GM12878 (cell line): ENCODE measurements at regions not wholly inside any gene's neighbourhood (a gene's known extent, or its start where the extent isn't known, plus 50 kb on each side); places are given as distances from the start of the nearest gene placed in this dataset.
A peak's percentile ranks its signal among the peaks of the same experiment; 100 is the strongest.

Experiments
- ATAC-seq: fragments of 200-7000 bp; cut with Tn5 transposase; 3 replicates; pipeline ENCODE4 v1.9.1; 2020; ENCODE audit warnings: mild to moderate bottlenecking, moderate library complexity
- BruUV-seq: library from RNA; stranded (reverse); fragments of 400-500 nt; replicated peaks from 2 replicates; lab custom pipeline; 2021; lab: Mats Ljungman, UMichigan
- CTCF ChIA-PET: fragments of 300-600 bp; sonication (Branson Sonifier 250); formaldehyde crosslinking; extraction: SDS; loops from one replicate; lab custom pipeline; 2021; ENCODE audit warnings: inconsistent platforms; lab: Yijun Ruan, JAX
- POLR2A ChIA-PET: fragments of 350-600 bp; formaldehyde crosslinking; extraction: SDS; loops from one replicate; lab custom pipeline; 2021; ENCODE audit warnings: inconsistent platforms; lab: Charles Lee
- RAD21 ChIA-PET: fragments of 300-600 bp; sonication (Branson Sonifier 250); formaldehyde crosslinking; loops from one replicate; lab custom pipeline; 2023; ENCODE audit warnings: antibody characterized with exemption; ENCODE audit not compliant: unreplicated experiment; lab: Charles Lee
- SMC1A ChIA-PET: fragments of 300-600 bp; sonication (Branson Sonifier 250); formaldehyde crosslinking; loops from one replicate; lab custom pipeline; 2023; ENCODE audit not compliant: unreplicated experiment, uncharacterized antibody; lab: Charles Lee
- DNase-seq: peaks from one replicate; pipeline ENCODE4 v3.0.0-alpha.2; 2011; ENCODE audit warnings: low read depth, low spot score
- FAIRE-seq: peaks from 3 replicates; lab custom pipeline; 2011; peaks lifted over from hg19 to GRCh38; lab: Jason Lieb, UNC
- H2AFZ ChIP-seq: 2 replicates; pipeline ENCODE4 v1.6.0; 2011; ENCODE audit warnings: low read depth, low read length, control low read depth; ENCODE audit not compliant: control insufficient read depth
- H3K27ac ChIP-seq: 2 replicates; pipeline ENCODE4 v1.5.1; 2011; ENCODE audit warnings: control low read depth; ENCODE audit not compliant: control insufficient read depth, insufficient read depth
- H3K27me3 ChIP-seq, 2 experiments: replicated peaks in 1 of 2; 2 replicates each; pipeline versions ENCODE4 v1.6.0 to v1.6.1; 2011; ENCODE audit warnings: low read length in 1 of 2; ENCODE audit not compliant: control insufficient read depth in 2 of 2, insufficient read depth in 2 of 2
- H3K36me3 ChIP-seq, 2 experiments: 2 replicates each; pipeline ENCODE4 v1.5.1; 2011; ENCODE audit warnings: low read length in 1 of 2; ENCODE audit not compliant: control insufficient read depth in 2 of 2, insufficient read depth in 2 of 2
- H3K4me1 ChIP-seq: 2 replicates; pipeline ENCODE4 v1.6.1; 2011; ENCODE audit warnings: mild to moderate bottlenecking, low read length, moderate library complexity, mixed read lengths; ENCODE audit not compliant: control insufficient read depth, insufficient read depth
- H3K4me2 ChIP-seq: 2 replicates; pipeline ENCODE4 v1.6.0; 2011; ENCODE audit warnings: control low read depth; ENCODE audit not compliant: control insufficient read depth, insufficient read depth
- H3K4me3 ChIP-seq: fragments of 200-600 bp; sonication (generic); 2 replicates; pipeline ENCODE4 v1.5.1; 2016
- H3K79me2 ChIP-seq: 2 replicates; pipeline ENCODE4 v1.6.0; 2011; ENCODE audit warnings: low read length; ENCODE audit not compliant: control insufficient read depth, insufficient read depth
- H3K9ac ChIP-seq: 2 replicates; pipeline ENCODE4 v1.8.0; 2011; ENCODE audit warnings: low read length, control low read depth, mixed read lengths; ENCODE audit not compliant: control insufficient read depth, insufficient read depth
- H3K9me3 ChIP-seq: replicated peaks from 3 replicates; pipeline ENCODE4 v1.5.1; 2011; ENCODE audit warnings: mild to moderate bottlenecking, low read length; ENCODE audit not compliant: control insufficient read depth, insufficient read depth
- H4K20me1 ChIP-seq: 2 replicates; pipeline ENCODE4 v1.6.0; 2011; ENCODE audit not compliant: control insufficient read depth, insufficient read depth
- CEBPB ChIP-seq, 2 experiments: fragments of 150-350 bp in 1 of 2; IDR thresholded peaks; 2 replicates each; pipeline ENCODE4 v1.6.1; 2012 to 2014; ENCODE audit warnings: low read depth in 2 of 2, low read length in 2 of 2, borderline replicate concordance in 1 of 2, inconsistent platforms in 1 of 2
- EP300 ChIP-seq, 2 experiments: fragments of 150-350 bp in 1 of 2; IDR thresholded peaks; 2 replicates each; pipeline ENCODE4 v1.6.1; 2011 to 2012; ENCODE audit warnings: low read depth in 2 of 2, low read length in 2 of 2, borderline replicate concordance in 1 of 2, improper control_type of control experiment in 1 of 2, inconsistent platforms in 1 of 2; ENCODE audit not compliant: control insufficient read depth in 1 of 2
- RAD21 ChIP-seq: IDR thresholded peaks from 2 replicates; pipeline ENCODE4 v1.6.1; 2011; ENCODE audit warnings: mild to moderate bottlenecking, low read depth, low read length, moderate library complexity; ENCODE audit not compliant: insufficient read depth
- RELB ChIP-seq: fragments of 450-650 bp; IDR thresholded peaks from 2 replicates; pipeline ENCODE4 v1.6.1; 2017; ENCODE audit warnings: low read depth, mild to moderate bottlenecking, moderate library complexity
- SREBF2 ChIP-seq: IDR thresholded peaks from 2 replicates; pipeline ENCODE4 v1.6.1; 2012; ENCODE audit warnings: mild to moderate bottlenecking, low read length
- ZZZ3 ChIP-seq: IDR thresholded peaks from 2 replicates; pipeline ENCODE4 v1.6.1; 2011; ENCODE audit warnings: low read depth; ENCODE audit not compliant: control insufficient read depth, insufficient read length
- WGBS: methylation state at CpG from one replicate; pipeline ENCODE4 v1.1.6; 2016; ENCODE audit warnings: low lambda C conversion rate; ENCODE audit not compliant: insufficient replicate concordance, insufficient coverage; ENCODE audit errors: missing lambda C conversion rate; 5-methylcytosine and 5-hydroxymethylcytosine counted together
- in situ Hi-C: fragments of 300-500 bp; cut with MboI; formaldehyde crosslinking; loops from 9 replicates; pipeline ENCODE4 v1.14.3; 2018; ENCODE audit warnings: mixed read lengths
- intact Hi-C: fragments of 100-400 bp; cut with micrococcal nuclease; formaldehyde crosslinking; loops from one replicate; pipeline ENCODE4 v1.14.2; 2022; ENCODE audit not compliant: unreplicated experiment
- TF ChIP-seq, protein P1 (sequence below): fragments of 450-650 bp; formaldehyde crosslinking; IDR thresholded peaks from 2 replicates; pipeline ENCODE4 v1.4.0; 2020; ENCODE audit warnings: mild to moderate bottlenecking, moderate library complexity
- TF ChIP-seq, protein P2 (sequence below): IDR thresholded peaks from 2 replicates; pipeline ENCODE4 v1.6.1; 2012; ENCODE audit warnings: low read depth, low read length, improper control_type of control experiment
- TF ChIP-seq, protein P3 (sequence below): fragments of 450-650 bp; IDR thresholded peaks from 2 replicates; pipeline ENCODE4 v1.6.1; 2017; ENCODE audit warnings: mild to moderate bottlenecking, moderate library complexity

- TF ChIP-seq, protein P1, sequence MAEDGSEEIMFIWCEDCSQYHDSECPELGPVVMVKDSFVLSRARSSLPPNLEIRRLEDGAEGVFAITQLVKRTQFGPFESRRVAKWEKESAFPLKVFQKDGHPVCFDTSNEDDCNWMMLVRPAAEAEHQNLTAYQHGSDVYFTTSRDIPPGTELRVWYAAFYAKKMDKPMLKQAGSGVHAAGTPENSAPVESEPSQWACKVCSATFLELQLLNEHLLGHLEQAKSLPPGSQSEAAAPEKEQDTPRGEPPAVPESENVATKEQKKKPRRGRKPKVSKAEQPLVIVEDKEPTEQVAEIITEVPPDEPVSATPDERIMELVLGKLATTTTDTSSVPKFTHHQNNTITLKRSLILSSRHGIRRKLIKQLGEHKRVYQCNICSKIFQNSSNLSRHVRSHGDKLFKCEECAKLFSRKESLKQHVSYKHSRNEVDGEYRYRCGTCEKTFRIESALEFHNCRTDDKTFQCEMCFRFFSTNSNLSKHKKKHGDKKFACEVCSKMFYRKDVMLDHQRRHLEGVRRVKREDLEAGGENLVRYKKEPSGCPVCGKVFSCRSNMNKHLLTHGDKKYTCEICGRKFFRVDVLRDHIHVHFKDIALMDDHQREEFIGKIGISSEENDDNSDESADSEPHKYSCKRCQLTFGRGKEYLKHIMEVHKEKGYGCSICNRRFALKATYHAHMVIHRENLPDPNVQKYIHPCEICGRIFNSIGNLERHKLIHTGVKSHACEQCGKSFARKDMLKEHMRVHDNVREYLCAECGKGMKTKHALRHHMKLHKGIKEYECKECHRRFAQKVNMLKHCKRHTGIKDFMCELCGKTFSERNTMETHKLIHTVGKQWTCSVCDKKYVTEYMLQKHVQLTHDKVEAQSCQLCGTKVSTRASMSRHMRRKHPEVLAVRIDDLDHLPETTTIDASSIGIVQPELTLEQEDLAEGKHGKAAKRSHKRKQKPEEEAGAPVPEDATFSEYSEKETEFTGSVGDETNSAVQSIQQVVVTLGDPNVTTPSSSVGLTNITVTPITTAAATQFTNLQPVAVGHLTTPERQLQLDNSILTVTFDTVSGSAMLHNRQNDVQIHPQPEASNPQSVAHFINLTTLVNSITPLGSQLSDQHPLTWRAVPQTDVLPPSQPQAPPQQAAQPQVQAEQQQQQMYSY = no peak
- TF ChIP-seq SREBF2 (no peak), EP300 (IDR thresholded peaks at IDR 0.05; ENCODE audit: borderline replicate concordance in 1 of 2, control insufficient read depth in 1 of 2, low read depth in 2 of 2, low read length in 2 of 2) (peak; percentile 90 to 98)
Measured at GRCh38 chr18:26710470-26711096, 154.9 kb downstream of the AQP4 start (continued).

DNA sequence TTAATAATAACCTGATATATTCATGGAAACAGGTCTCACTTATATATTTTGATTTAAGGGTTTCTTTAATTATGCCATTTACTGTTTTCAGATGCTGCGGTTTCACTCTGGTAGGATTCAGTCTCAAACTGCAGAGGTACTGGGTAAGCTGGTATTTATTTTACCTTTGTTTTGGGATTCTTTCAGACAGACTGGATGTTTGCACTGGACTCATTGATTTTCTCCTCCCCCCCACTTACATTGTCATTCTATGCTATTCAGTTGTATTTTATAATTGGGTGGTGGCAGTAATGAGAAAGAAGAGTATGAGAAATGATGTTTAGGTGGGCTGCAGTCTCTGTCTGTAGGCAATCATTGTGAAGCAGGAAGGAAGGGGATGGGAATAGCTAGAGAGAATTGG is 155.6 kb downstream of the AQP4 start:
- H3K27ac ChIP-seq = no peak overlapping the region
- H3K4me2 ChIP-seq = no peak overlapping the region
- no peaks in the 10 kb centered on the region for H4K20me1 ChIP-seq
- ChIA-PET SMC1A (interaction anchor here (0.7 to 4.1 kb wide), 6 partner anchors 10 to 63 kb away, joined by 3 to 13 read pairs (median 4); no protein-coding TSS in a partner anchor), RAD21 (interaction anchor here (0.7 kb wide), 1 partner anchor 261 kb away, joined by 3 read pairs; no protein-coding TSS in a partner anchor), POLR2A (interaction anchor here (1.6 kb wide), 1 partner anchor 28 kb away, joined by 4 read pairs; no protein-coding TSS in a partner anchor), CTCF (interaction anchor here (1.1 to 1.6 kb wide), 5 partner anchors 10 to 304 kb away, joined by 3 to 5 read pairs (median 4); no protein-coding TSS in a partner anchor)
- H3K36me3 ChIP-seq = no peaks in the 10 kb centered on the region
- ATAC-seq (no peak), FAIRE-seq (no peak), DNase-seq (no peak)
- H3K9me3 ChIP-seq = no peaks in the 10 kb centered on the region
- H3K79me2 ChIP-seq = no peaks in the 10 kb centered on the region
- no peak overlapping the region for H3K9ac ChIP-seq
- no peak overlapping the region for H3K4me3 ChIP-seq
- no peak overlapping the region for H2AFZ ChIP-seq
- WGBS = 90% methylated on average over 1 of the region's 1 CpG
- no TSS peak for BruUV-seq
- H3K4me1 ChIP-seq = peaks cover 4% of the 10 kb centered on the region; the same call in 1 of the 2 replicates
- in situ Hi-C loops = no loop called here
- intact Hi-C loops = loop anchor here (1.0 kb wide), 1 partner anchor 41 kb away; no protein-coding TSS in a partner anchor
- H3K27me3 ChIP-seq = no peaks in the 10 kb centered on the region
- TF ChIP-seq RELB = no peak
- TF ChIP-seq, protein P2, sequence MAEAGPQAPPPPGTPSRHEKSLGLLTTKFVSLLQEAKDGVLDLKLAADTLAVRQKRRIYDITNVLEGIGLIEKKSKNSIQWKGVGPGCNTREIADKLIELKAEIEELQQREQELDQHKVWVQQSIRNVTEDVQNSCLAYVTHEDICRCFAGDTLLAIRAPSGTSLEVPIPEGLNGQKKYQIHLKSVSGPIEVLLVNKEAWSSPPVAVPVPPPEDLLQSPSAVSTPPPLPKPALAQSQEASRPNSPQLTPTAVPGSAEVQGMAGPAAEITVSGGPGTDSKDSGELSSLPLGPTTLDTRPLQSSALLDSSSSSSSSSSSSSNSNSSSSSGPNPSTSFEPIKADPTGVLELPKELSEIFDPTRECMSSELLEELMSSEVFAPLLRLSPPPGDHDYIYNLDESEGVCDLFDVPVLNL = no peak
- no peak for TF ChIP-seq CEBPB (IDR thresholded peaks at IDR 0.05; ENCODE audit: borderline replicate concordance in 1 of 2, low read depth in 2 of 2, low read length in 2 of 2)
- TF ChIP-seq RAD21 = no peak
- TF ChIP-seq, protein P3, sequence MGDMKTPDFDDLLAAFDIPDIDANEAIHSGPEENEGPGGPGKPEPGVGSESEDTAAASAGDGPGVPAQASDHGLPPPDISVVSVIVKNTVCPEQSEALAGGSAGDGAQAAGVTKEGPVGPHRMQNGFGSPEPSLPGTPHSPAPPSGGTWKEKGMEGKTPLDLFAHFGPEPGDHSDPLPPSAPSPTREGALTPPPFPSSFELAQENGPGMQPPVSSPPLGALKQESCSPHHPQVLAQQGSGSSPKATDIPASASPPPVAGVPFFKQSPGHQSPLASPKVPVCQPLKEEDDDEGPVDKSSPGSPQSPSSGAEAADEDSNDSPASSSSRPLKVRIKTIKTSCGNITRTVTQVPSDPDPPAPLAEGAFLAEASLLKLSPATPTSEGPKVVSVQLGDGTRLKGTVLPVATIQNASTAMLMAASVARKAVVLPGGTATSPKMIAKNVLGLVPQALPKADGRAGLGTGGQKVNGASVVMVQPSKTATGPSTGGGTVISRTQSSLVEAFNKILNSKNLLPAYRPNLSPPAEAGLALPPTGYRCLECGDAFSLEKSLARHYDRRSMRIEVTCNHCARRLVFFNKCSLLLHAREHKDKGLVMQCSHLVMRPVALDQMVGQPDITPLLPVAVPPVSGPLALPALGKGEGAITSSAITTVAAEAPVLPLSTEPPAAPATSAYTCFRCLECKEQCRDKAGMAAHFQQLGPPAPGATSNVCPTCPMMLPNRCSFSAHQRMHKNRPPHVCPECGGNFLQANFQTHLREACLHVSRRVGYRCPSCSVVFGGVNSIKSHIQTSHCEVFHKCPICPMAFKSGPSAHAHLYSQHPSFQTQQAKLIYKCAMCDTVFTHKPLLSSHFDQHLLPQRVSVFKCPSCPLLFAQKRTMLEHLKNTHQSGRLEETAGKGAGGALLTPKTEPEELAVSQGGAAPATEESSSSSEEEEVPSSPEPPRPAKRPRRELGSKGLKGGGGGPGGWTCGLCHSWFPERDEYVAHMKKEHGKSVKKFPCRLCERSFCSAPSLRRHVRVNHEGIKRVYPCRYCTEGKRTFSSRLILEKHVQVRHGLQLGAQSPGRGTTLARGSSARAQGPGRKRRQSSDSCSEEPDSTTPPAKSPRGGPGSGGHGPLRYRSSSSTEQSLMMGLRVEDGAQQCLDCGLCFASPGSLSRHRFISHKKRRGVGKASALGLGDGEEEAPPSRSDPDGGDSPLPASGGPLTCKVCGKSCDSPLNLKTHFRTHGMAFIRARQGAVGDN = no peak
- no peak for TF ChIP-seq ZZZ3
